GM18499 (cell line): ENCODE measurements at regions not wholly inside any gene's neighbourhood (a gene's known extent, or its start where the extent isn't known, plus 50 kb on each side); places are given as distances from the start of the nearest gene placed in this dataset.

Source experiments
- ATAC-seq: cut with Tn5 transposase; IDR thresholded peaks from one replicate; pipeline ENCODE4 v1.9.1; 2021; ENCODE audit warnings: moderate number of reproducible peaks; ENCODE audit not compliant: insufficient read depth, unreplicated experiment

- no peak for ATAC-seq
Measured at GRCh38 chr14:49478784-49479183, 107.4 kb downstream of the RPS29 start.

GRCh38 chr14:49467091-49467490 is 119.1 kb downstream of the RPS29 start:
- no peak for ATAC-seq

GRCh38 chr14:49464885-49465284 is 121.3 kb downstream of the RPS29 start:
- no peak for ATAC-seq

- no peak for ATAC-seq
Measured at GRCh38 chr14:49463146-49463545, 123.0 kb downstream of the RPS29 start.

GRCh38 chr14:49461529-49462401 is 124.4 kb downstream of the RPS29 start:
- ATAC-seq: peak; percentile 93

- no peak for ATAC-seq
Measured at GRCh38 chr14:49460662-49461061, 125.5 kb downstream of the RPS29 start.

- ATAC-seq: no peak
Measured at GRCh38 chr14:49456589-49456988, 129.6 kb downstream of the RPS29 start.

- ATAC-seq: no peak
Measured at GRCh38 chr14:49451938-49452337, 134.2 kb downstream of the RPS29 start.

GRCh38 chr14:49449749-49450148 is 136.4 kb downstream of the RPS29 start:
- ATAC-seq: no peak

- ATAC-seq: no peak
Measured at GRCh38 chr14:49447540-49448107, 138.6 kb downstream of the RPS29 start.

- ATAC-seq: no peak
Measured at GRCh38 chr14:49446801-49447200, 139.4 kb downstream of the RPS29 start.

GRCh38 chr14:49438256-49438770 is 147.9 kb downstream of the RPS29 start:
- no peak for ATAC-seq

GRCh38 chr14:49428076-49428475 is 158.1 kb downstream of the RPS29 start:
- ATAC-seq: no peak

GRCh38 chr14:49427117-49427516 is 159.1 kb downstream of the RPS29 start:
- no peak for ATAC-seq

GRCh38 chr14:49425921-49426320 is 160.3 kb downstream of the RPS29 start:
- no peak for ATAC-seq

GRCh38 chr14:49424436-49425331 is 161.5 kb downstream of the RPS29 start:
- no peak for ATAC-seq

GRCh38 chr14:49420201-49420600 is 166.0 kb downstream of the RPS29 start:
- peak; percentile 57 for ATAC-seq

GRCh38 chr14:49418789-49419188 is 167.4 kb downstream of the RPS29 start:
- no peak for ATAC-seq

- no peak for ATAC-seq
Measured at GRCh38 chr14:49417790-49418189, 168.4 kb downstream of the RPS29 start.

GRCh38 chr14:49408187-49408933 is 177.8 kb downstream of the RPS29 start:
- no peak for ATAC-seq
